ENCODE measurements at regions not wholly inside any gene's neighbourhood (a gene's known extent, or its start where the extent isn't known, plus 50 kb on each side); places are given as distances from the start of the nearest gene placed in this dataset.
A peak's percentile ranks its signal among the peaks of the same experiment; 100 is the strongest.

DNA sequence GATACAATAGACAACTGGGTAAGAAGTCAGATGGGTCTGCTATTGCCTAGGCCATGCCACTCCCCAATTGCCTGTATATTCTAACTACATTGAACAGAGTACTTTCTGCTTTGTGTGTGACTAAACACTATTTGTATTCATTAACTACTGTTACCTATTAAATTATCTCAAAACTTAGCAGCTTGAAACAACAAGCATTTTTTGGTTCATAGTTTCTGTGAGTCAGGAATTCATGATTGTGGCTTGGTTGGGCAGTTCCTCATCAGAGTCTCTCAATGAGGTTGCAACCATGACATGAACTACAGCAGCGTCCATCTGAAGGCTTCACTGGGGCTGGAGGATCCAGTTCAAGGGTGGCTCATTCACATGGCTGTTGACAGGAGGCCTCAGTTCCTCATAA is 205.7 kb downstream of the EN1 start:
- no peak for TF ChIP-seq CTCF (IDR thresholded peaks at IDR 0.05; ENCODE audit: extremely low read depth, missing control alignments)

DNA sequence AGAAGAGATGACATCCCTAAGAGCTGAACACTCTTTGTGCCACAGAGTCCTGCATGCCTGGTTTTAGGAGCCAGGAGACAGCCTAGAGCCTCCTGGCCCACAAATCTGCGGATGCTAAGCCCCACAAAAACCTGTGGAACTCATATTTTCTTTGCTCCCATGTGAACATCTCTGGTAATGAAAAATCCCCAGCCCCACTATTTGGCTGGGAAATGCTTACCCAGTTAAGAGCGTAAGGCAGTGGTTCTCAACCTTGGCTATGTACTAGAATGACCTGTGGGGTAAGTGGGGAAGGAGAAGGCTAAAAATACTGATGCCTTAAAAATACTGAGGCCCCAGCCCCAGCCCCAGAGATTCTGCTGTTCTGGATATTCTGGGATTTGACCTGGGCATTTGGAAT is 208.1 kb downstream of the EN1 start:
- DNase-seq (ENCODE audit: low spot score), result no peak

More for the DNA sequence above, 205.7 kb downstream of the EN1 start:
- no peak for DNase-seq (ENCODE audit: low spot score)

GRCh38 chr2:118638453-118638852 is 209.0 kb downstream of the EN1 start:
- no peak for DNase-seq (ENCODE audit: low spot score)
- TF ChIP-seq CTCF (IDR thresholded peaks at IDR 0.05; ENCODE audit: extremely low read depth, missing control alignments), result no peak

More for the DNA sequence above, 208.1 kb downstream of the EN1 start:
- TF ChIP-seq CTCF (IDR thresholded peaks at IDR 0.05; ENCODE audit: extremely low read depth, missing control alignments), result no peak

DNA sequence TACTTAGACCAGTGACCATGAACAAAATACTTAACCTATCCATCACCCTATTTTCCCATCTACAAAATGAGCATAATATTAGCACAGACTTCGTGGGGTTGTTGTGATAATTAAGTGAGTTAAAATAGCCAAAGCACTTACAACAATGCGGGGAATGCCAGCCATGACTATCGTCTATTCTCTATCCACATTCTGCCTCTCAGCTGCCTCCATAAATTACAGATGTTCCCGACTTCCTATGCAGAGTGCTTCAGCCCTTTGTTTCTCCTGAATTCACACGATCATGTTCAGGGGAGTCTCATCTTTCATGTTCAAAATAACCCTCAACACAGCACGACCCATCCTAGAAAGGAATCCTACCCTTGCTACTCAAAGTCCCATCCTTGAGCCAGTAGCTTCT is 211.6 kb downstream of the EN1 start:
- no peak for TF ChIP-seq CTCF (IDR thresholded peaks at IDR 0.05; ENCODE audit: extremely low read depth, missing control alignments)
- DNase-seq (ENCODE audit: low spot score), result no peak

- no peak for DNase-seq (ENCODE audit: low spot score)
- TF ChIP-seq CTCF (IDR thresholded peaks at IDR 0.05; ENCODE audit: extremely low read depth, missing control alignments), result no peak
Observed at GRCh38 chr2:118634876-118635275, 212.6 kb downstream of the EN1 start.

GRCh38 chr2:118633371-118634018 is 214.0 kb downstream of the EN1 start:
- DNase-seq (ENCODE audit: low spot score), result no peak
- TF ChIP-seq CTCF (IDR thresholded peaks at IDR 0.05; ENCODE audit: extremely low read depth, missing control alignments), result no peak

DNA sequence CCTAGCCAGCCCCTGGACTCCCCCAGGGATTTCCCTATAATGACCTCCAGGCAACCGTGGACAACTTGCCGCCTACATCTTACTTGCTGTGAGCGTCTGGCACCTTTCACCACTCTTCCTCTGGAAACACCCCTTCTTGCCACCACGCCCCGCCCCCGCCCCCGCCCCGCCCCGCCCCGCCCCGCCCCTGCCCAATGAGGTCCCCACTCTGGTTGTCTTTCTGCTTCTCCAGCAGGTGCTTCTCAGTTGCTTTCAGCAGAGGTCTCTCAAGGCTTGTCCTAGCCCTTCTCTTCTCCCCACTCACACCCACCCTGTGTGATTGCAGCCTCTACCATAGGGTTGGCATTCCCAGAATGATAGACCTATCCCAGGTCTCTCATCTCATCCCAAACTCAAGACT is 214.5 kb downstream of the EN1 start:
- no peak for TF ChIP-seq CTCF (IDR thresholded peaks at IDR 0.05; ENCODE audit: extremely low read depth, missing control alignments)
- DNase-seq (ENCODE audit: low spot score), result peak; percentile 31
